GM23248 (cell line): ENCODE measurements at regions not wholly inside any gene's neighbourhood (a gene's known extent, or its start where the extent isn't known, plus 50 kb on each side); places are given as distances from the start of the nearest gene placed in this dataset.

ENCODE experiments used
- EZH2 ChIP-seq: fragments of 200-600 bp; sonication (generic); IDR thresholded peaks from 2 replicates; pipeline ENCODE4 v1.6.1; 2018; ENCODE audit warnings: antibody characterized with exemption, mild to moderate bottlenecking; ENCODE audit not compliant: insufficient read depth, poor library complexity, severe bottlenecking
- EZH2phosphoT487 ChIP-seq: fragments of 200-600 bp; sonication (generic); IDR thresholded peaks from 2 replicates; pipeline ENCODE4 v1.6.1; 2018; ENCODE audit warnings: antibody characterized with exemption, moderate library complexity, mild to moderate bottlenecking, low read depth; ENCODE audit not compliant: insufficient read depth

DNA sequence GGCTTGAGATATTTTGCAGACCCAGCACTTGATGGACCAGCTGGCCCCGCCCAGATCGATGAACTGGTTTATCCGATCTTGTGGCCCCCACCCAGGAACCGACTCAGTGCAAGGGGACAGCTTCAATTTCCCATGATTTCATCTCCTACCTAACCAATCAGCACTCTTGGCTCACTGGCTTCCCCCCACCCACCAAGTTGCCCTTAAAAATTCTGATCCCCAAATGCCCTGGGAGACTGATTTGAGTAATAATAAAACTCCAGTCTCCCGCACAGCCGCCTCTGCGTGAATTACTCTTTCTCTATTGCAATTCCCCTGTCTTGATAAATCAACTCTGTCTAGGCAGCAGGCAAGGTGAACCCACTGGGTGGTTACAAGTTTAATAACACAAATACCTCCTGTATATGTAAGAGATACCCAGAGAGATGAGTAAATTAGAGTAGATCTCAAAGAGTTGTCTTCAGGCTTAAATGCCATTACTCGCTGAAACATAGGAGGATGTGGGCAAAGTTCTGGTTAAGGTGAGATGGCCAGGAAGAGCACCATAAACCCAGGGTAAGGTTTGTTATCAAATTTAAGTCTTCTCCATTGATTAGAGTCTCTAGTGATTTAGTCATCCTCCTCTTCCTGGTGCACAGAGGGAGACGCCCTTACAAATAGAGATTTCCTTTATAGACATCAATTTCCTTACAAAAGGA is 222.8 kb downstream of the ARL4C start:
- no peak for TF ChIP-seq EZH2
- no peak for TF ChIP-seq EZH2phosphoT487
